ENCODE measurements at regions not wholly inside any gene's neighbourhood (a gene's known extent, or its start where the extent isn't known, plus 50 kb on each side); places are given as distances from the start of the nearest gene placed in this dataset.

GRCh38 chr2:45300026-45300750 is 290.9 kb upstream of the SIX2 start:
- peak; percentile 88 for DNase-seq

- no peak for DNase-seq
Measured at GRCh38 chr2:45299361-45299760, 290.1 kb upstream of the SIX2 start.

GRCh38 chr2:45293182-45293581 is 283.9 kb upstream of the SIX2 start:
- no peak for DNase-seq

- DNase-seq = no peak
Measured at GRCh38 chr2:45291296-45291701, 282.0 kb upstream of the SIX2 start.

- DNase-seq = no peak
Measured at GRCh38 chr2:45289997-45290709, 280.9 kb upstream of the SIX2 start.

GRCh38 chr2:45288532-45289417 is 279.5 kb upstream of the SIX2 start:
- no peak for DNase-seq

- DNase-seq = no peak
Measured at GRCh38 chr2:45287045-45287444, 277.8 kb upstream of the SIX2 start.

- DNase-seq = no peak
Measured at GRCh38 chr2:45285771-45286390, 276.6 kb upstream of the SIX2 start.

- DNase-seq = no peak
Measured at GRCh38 chr2:45285311-45285710, 276.1 kb upstream of the SIX2 start.

- no peak for DNase-seq
Measured at GRCh38 chr2:45284621-45284995, 275.4 kb upstream of the SIX2 start.

GRCh38 chr2:45283764-45284620 is 274.7 kb upstream of the SIX2 start:
- DNase-seq = no peak

- no peak for DNase-seq
Measured at GRCh38 chr2:45282646-45283045, 273.4 kb upstream of the SIX2 start.

GRCh38 chr2:45281311-45281710 is 272.1 kb upstream of the SIX2 start:
- no peak for DNase-seq

- no peak for DNase-seq
Measured at GRCh38 chr2:45280794-45281193, 271.5 kb upstream of the SIX2 start.

- DNase-seq = no peak
Measured at GRCh38 chr2:45279356-45279755, 270.1 kb upstream of the SIX2 start.

- peak; percentile 56 for DNase-seq
Measured at GRCh38 chr2:45278365-45279078, 269.3 kb upstream of the SIX2 start.

GRCh38 chr2:45276914-45277313 is 267.7 kb upstream of the SIX2 start:
- no peak for DNase-seq

- no peak for DNase-seq
Measured at GRCh38 chr2:45275806-45276205, 266.6 kb upstream of the SIX2 start.

GRCh38 chr2:45275242-45275805 is 266.1 kb upstream of the SIX2 start:
- no peak for DNase-seq

GRCh38 chr2:45274250-45274926 is 265.1 kb upstream of the SIX2 start:
- peak; percentile 76 for DNase-seq
